OCI-LY1 (cell line): ENCODE measurements at regions not wholly inside any gene's neighbourhood (a gene's known extent, or its start where the extent isn't known, plus 50 kb on each side); places are given as distances from the start of the nearest gene placed in this dataset.

Source experiments
- EZH2 ChIP-seq: fragments of 200-600 bp; sonication (generic), shearing (Covaris generic); IDR thresholded peaks from 2 replicates; pipeline ENCODE4 v1.8.0; 2017; ENCODE audit warnings: borderline replicate concordance, mixed run types, mild to moderate bottlenecking, antibody characterized with exemption, low read length, moderate library complexity, mixed read lengths
- TF ChIP-seq, protein P1 (sequence below): fragments of 200-600 bp; sonication (generic), shearing (Covaris generic); IDR thresholded peaks from 2 replicates; pipeline ENCODE4 v1.5.1; 2017; ENCODE audit warnings: mild to moderate bottlenecking, antibody characterized with exemption, low read length, moderate library complexity, mixed read lengths

DNA sequence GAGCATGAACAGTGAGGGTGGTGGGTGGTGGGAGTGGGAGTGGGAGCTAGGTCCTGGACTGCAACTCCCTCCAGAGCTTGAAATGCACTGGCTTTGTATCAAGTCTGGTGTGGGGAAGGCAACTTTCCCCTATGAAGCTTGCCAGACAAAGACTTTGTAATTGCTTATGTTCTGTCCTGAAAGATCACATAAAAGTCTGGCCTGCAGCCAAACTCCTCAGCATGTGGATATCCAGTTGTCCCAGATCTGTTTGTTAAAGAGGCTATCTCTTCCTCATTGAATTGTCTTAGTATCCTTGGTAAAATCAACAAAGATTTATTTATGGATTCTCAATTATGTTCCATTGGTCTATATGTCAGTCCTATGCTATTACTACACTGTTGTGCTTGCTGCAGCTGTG, 607.9 kb downstream of the GLUD2 start:
- TF ChIP-seq, protein P1, sequence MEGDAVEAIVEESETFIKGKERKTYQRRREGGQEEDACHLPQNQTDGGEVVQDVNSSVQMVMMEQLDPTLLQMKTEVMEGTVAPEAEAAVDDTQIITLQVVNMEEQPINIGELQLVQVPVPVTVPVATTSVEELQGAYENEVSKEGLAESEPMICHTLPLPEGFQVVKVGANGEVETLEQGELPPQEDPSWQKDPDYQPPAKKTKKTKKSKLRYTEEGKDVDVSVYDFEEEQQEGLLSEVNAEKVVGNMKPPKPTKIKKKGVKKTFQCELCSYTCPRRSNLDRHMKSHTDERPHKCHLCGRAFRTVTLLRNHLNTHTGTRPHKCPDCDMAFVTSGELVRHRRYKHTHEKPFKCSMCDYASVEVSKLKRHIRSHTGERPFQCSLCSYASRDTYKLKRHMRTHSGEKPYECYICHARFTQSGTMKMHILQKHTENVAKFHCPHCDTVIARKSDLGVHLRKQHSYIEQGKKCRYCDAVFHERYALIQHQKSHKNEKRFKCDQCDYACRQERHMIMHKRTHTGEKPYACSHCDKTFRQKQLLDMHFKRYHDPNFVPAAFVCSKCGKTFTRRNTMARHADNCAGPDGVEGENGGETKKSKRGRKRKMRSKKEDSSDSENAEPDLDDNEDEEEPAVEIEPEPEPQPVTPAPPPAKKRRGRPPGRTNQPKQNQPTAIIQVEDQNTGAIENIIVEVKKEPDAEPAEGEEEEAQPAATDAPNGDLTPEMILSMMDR, result no peak
- TF ChIP-seq EZH2, result no peak
